Fibroblast of lung (primary cell): ENCODE measurements at regions not wholly inside any gene's neighbourhood (a gene's known extent, or its start where the extent isn't known, plus 50 kb on each side); places are given as distances from the start of the nearest gene placed in this dataset.

Source experiments
- DNase-seq, 2 donors: peaks; one replicate each; pipeline versions ENCODE4 v3.0.0 to v3.0.0-alpha.2; 2010; ENCODE audit warnings: low read depth in 2 of 2
- H2AFZ ChIP-seq: 2 replicates; pipeline ENCODE4 v1.5.1; 2012; ENCODE audit warnings: low read length, control low read depth, inconsistent platforms
- H3K27ac ChIP-seq: 2 replicates; pipeline ENCODE4 v1.5.1; 2011; ENCODE audit warnings: low read length, control low read depth; ENCODE audit not compliant: insufficient read depth
- H3K27me3 ChIP-seq: 2 replicates; pipeline ENCODE4 v1.5.1; 2011; ENCODE audit warnings: mild to moderate bottlenecking, low read length; ENCODE audit not compliant: control insufficient read depth, insufficient read depth
- H3K36me3 ChIP-seq: 2 replicates; pipeline ENCODE4 v1.5.1; 2011; ENCODE audit warnings: low read length; ENCODE audit not compliant: control insufficient read depth, insufficient read depth
- H3K4me1 ChIP-seq: 2 replicates; pipeline ENCODE4 v1.5.1; 2011; ENCODE audit warnings: low read length; ENCODE audit not compliant: control insufficient read depth, insufficient read depth; ENCODE audit errors: extremely low read depth
- H3K4me2 ChIP-seq: 2 replicates; pipeline ENCODE4 v1.5.1; 2011; ENCODE audit warnings: low read length, control low read depth; ENCODE audit not compliant: insufficient read depth; ENCODE audit errors: extremely low read depth
- H3K4me3 ChIP-seq, 4 experiments: fragments of 200-600 bp in 1 of 4; sonication (generic) in 1 of 4; replicated peaks in 1 of 4; 2 replicates each; pipeline ENCODE4 v1.5.1; 2011 to 2016; ENCODE audit warnings: low read length in 4 of 4, low read depth in 3 of 4, mild to moderate bottlenecking in 3 of 4, control low read depth in 2 of 4, inconsistent platforms in 1 of 4, mixed read lengths in 1 of 4; ENCODE audit not compliant: insufficient read depth in 1 of 4; ENCODE audit errors: control extremely low read depth in 1 of 4
- H3K79me2 ChIP-seq: 2 replicates; pipeline ENCODE4 v1.5.1; 2012; ENCODE audit warnings: mild to moderate bottlenecking, low read length, inconsistent platforms; ENCODE audit not compliant: control insufficient read depth, insufficient read depth
- H3K9ac ChIP-seq: 2 replicates; pipeline ENCODE4 v1.5.1; 2011; ENCODE audit warnings: mild to moderate bottlenecking, low read length, control low read depth; ENCODE audit not compliant: insufficient read depth
- H3K9me3 ChIP-seq: 2 replicates; pipeline ENCODE4 v1.5.1; 2012; ENCODE audit warnings: low read depth, low read length; ENCODE audit not compliant: control insufficient read depth, insufficient read depth
- H4K20me1 ChIP-seq: 2 replicates; pipeline ENCODE4 v1.5.1; 2011; ENCODE audit warnings: low read length; ENCODE audit not compliant: control insufficient read depth, insufficient read depth; ENCODE audit errors: extremely low read depth
- CTCF ChIP-seq, 2 donors: IDR thresholded peaks in 1 of 2; conservative IDR thresholded peaks in 1 of 2; 1 replicate in 1 of 2; 2 replicates in 1 of 2; pipeline ENCODE4 v1.5.1; 2011 to 2012; ENCODE audit warnings: low read length in 2 of 2, control low read depth in 1 of 2, inconsistent platforms in 1 of 2, low read depth in 1 of 2, mild to moderate bottlenecking in 1 of 2
- EZH2 ChIP-seq: IDR thresholded peaks from 2 replicates; pipeline ENCODE4 v1.5.1; 2012; ENCODE audit warnings: low read length, control low read depth, mild to moderate bottlenecking; ENCODE audit errors: missing control alignments

- Histone ChIP-seq H3K27me3 (no peaks in the 10 kb centered on the region), H3K79me2 (no peaks in the 10 kb centered on the region), H4K20me1 (no peaks in the 10 kb centered on the region), H2AFZ (no peak overlapping the region), H3K4me1 (no peaks in the 10 kb centered on the region), H3K9ac (no peak overlapping the region), H3K9me3 (no peaks in the 10 kb centered on the region), H3K4me2 (no peak overlapping the region), H3K4me3 (no peak overlapping the region), H3K36me3 (no peaks in the 10 kb centered on the region), H3K27ac (no peak overlapping the region)
- no peak for DNase-seq
- no peak for TF ChIP-seq CTCF (conservative IDR thresholded peaks at IDR 0.05 in 1 of 2, IDR thresholded peaks at IDR 0.05 in 1 of 2; ENCODE audit: low read depth in 1 of 2, low read length in 2 of 2)
- no peak for TF ChIP-seq EZH2
Measured at GRCh38 chr17:51486091-51486490, 225.7 kb downstream of the UTP18 start.

DNA sequence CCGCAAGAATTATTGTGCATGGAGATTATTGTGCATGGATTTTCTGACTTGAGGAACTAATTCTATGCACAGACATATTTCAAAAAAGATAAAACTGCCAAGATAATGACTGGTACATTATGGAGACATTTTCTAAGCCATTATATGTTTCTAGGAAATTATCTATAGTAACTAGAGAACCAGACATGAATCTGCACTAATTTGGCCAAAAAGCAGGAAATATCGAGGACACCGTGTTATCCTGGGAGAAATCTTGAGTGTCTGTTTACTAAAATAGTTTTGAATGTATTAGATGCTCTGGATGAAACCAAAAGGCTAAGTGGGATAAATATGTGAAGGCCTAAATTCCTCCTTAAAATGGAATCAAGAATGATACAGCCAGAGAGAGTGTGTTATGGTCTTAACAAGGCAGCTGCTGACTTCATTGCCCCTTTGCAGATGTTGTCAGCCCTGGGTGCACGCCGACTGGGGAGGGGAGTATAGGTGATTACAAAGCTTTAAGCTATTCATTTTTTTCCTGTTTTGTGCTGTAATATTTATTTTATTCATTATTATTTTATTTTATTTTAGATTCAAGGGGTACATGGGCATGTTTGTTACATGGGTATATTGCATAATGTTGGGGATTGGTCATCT lies 226.7 kb downstream of the UTP18 start:
- H3K4me2 ChIP-seq: no peak overlapping the region
- no peak overlapping the region for H2AFZ ChIP-seq
- TF ChIP-seq CTCF (conservative IDR thresholded peaks at IDR 0.05 in 1 of 2, IDR thresholded peaks at IDR 0.05 in 1 of 2; ENCODE audit: low read depth in 1 of 2, low read length in 2 of 2) (no peak), EZH2 (no peak)
- no peak overlapping the region for H3K27ac ChIP-seq
- no peaks in the 10 kb centered on the region for H3K4me1 ChIP-seq
- no peak overlapping the region for H3K9ac ChIP-seq
- no peaks in the 10 kb centered on the region for H3K79me2 ChIP-seq
- no peaks in the 10 kb centered on the region for H3K36me3 ChIP-seq
- no peaks in the 10 kb centered on the region for H3K27me3 ChIP-seq
- H4K20me1 ChIP-seq: no peaks in the 10 kb centered on the region
- no peak overlapping the region for H3K4me3 ChIP-seq
- no peaks in the 10 kb centered on the region for H3K9me3 ChIP-seq
- no peak for DNase-seq

DNA sequence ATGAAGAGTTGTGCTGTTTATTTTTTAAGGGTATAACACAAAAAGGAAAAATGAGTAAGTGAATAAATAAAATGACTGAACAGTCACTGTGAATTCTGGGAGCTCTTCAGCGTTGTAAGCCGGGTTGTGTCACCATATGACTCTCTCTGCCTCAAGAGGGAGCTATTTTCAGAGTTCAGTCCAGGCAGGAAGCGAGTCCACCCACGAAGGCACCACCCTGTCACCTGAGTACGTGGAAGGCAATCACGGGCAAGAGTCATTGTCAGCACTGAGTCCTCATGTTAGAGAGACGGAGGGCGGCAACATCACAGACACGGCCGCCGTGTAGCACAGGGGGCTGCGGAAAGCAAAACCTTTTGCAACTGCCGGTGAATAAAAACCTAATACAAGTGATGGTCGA lies 227.6 kb downstream of the UTP18 start:
- H3K79me2 ChIP-seq: no peaks in the 10 kb centered on the region
- H3K27ac ChIP-seq: no peak overlapping the region
- H3K4me3 ChIP-seq: no peak overlapping the region
- H3K9ac ChIP-seq: no peak overlapping the region
- H3K4me2 ChIP-seq: no peak overlapping the region
- H4K20me1 ChIP-seq: no peaks in the 10 kb centered on the region
- H3K9me3 ChIP-seq: no peaks in the 10 kb centered on the region
- TF ChIP-seq EZH2 (no peak), CTCF (conservative IDR thresholded peaks at IDR 0.05 in 1 of 2, IDR thresholded peaks at IDR 0.05 in 1 of 2; ENCODE audit: low read depth in 1 of 2, low read length in 2 of 2) (no peak)
- H3K4me1 ChIP-seq: no peaks in the 10 kb centered on the region
- H3K27me3 ChIP-seq: no peaks in the 10 kb centered on the region
- H3K36me3 ChIP-seq: no peaks in the 10 kb centered on the region
- no peak for DNase-seq
- no peak overlapping the region for H2AFZ ChIP-seq
